Uterus (tissue), 2 donors: ENCODE measurements at regions not wholly inside any gene's neighbourhood (a gene's known extent, or its start where the extent isn't known, plus 50 kb on each side); places are given as distances from the start of the nearest gene placed in this dataset.

Source experiments
- POLR2A ChIP-seq, 2 donors: fragments of 450-650 bp; IDR thresholded peaks; one replicate each; pipeline ENCODE4 v1.6.1; 2016; ENCODE audit warnings: antibody characterized with exemption in 2 of 2, mild to moderate bottlenecking in 1 of 2, moderate library complexity in 1 of 2
- TF ChIP-seq, protein P1 (sequence below), 4 experiments: fragments of 200-600 bp in 2 of 4; fragments of 450-650 bp in 2 of 4; sonication (generic) in 2 of 4; IDR thresholded peaks; one replicate each; pipeline ENCODE4 v1.5.1; 2016 to 2019; ENCODE audit warnings: antibody characterized with exemption in 4 of 4, mild to moderate bottlenecking in 2 of 4, moderate library complexity in 1 of 4

DNA sequence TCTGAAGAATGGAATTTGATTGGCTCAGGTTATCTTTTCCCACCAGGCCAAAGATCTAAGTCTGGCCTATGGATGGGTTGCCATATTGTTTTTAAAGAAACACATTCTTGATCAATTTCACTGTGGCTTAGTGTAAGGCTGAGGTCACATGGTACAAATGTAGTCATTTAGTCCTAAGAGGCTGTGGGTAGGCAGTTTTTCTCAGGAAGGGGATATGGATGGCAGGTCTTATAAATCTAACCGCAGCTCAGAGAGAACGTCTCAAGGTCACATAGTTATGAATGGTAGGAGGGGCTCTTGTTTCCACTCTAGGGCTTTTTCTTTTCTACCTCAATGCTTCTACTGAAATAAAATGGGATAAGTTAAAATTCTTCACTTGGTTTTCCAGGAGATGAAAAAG, 128.6 kb upstream of the ACTBL2 start:
- TF ChIP-seq, protein P1, sequence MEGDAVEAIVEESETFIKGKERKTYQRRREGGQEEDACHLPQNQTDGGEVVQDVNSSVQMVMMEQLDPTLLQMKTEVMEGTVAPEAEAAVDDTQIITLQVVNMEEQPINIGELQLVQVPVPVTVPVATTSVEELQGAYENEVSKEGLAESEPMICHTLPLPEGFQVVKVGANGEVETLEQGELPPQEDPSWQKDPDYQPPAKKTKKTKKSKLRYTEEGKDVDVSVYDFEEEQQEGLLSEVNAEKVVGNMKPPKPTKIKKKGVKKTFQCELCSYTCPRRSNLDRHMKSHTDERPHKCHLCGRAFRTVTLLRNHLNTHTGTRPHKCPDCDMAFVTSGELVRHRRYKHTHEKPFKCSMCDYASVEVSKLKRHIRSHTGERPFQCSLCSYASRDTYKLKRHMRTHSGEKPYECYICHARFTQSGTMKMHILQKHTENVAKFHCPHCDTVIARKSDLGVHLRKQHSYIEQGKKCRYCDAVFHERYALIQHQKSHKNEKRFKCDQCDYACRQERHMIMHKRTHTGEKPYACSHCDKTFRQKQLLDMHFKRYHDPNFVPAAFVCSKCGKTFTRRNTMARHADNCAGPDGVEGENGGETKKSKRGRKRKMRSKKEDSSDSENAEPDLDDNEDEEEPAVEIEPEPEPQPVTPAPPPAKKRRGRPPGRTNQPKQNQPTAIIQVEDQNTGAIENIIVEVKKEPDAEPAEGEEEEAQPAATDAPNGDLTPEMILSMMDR (IDR thresholded peaks at IDR 0.05): no peak
- no peak for TF ChIP-seq POLR2A (IDR thresholded peaks at IDR 0.05)
